H1 (cell line): ENCODE measurements at regions not wholly inside any gene's neighbourhood (a gene's known extent, or its start where the extent isn't known, plus 50 kb on each side); places are given as distances from the start of the nearest gene placed in this dataset.

Experiments used
- CTCF ChIA-PET: fragments of 300-600 bp; sonication (Branson Sonifier 250); formaldehyde crosslinking; loops from one replicate; lab custom pipeline; 2021; ENCODE audit not compliant: partially characterized antibody; lab: Charles Lee
- POLR2A ChIA-PET: fragments of 300-600 bp; sonication (Branson Sonifier 250); formaldehyde crosslinking; loops from one replicate; lab custom pipeline; 2021; ENCODE audit warnings: inconsistent platforms; ENCODE audit not compliant: partially characterized antibody; lab: Charles Lee
- DNase-seq, 2 experiments: peaks; one replicate each; pipeline versions ENCODE4 v3.0.0 to v3.0.0-alpha.2; 2010 to 2022; ENCODE audit warnings: low spot score in 2 of 2, low read depth in 1 of 2, mixed read lengths in 1 of 2
- FAIRE-seq: peaks from 2 replicates; lab custom pipeline; 2011; peaks lifted over from hg19 to GRCh38; lab: Jason Lieb, UNC
- H2AFZ ChIP-seq: 2 replicates; pipeline ENCODE4 v1.8.1; 2012; ENCODE audit warnings: low read length, inconsistent platforms
- H2AK5ac ChIP-seq: 2 replicates; pipeline ENCODE4 v1.6.1; 2013; ENCODE audit warnings: low read depth, low read length
- H2BK120ac ChIP-seq: replicated peaks from 2 replicates; pipeline ENCODE3; 2013; ENCODE audit warnings: low read depth, low read length, inconsistent platforms
- H2BK12ac ChIP-seq: 2 replicates; pipeline ENCODE4 v1.6.1; 2013; ENCODE audit warnings: low read depth, low read length
- H2BK15ac ChIP-seq: 2 replicates; pipeline ENCODE4 v1.6.1; 2013; ENCODE audit warnings: low read length
- H2BK20ac ChIP-seq: 2 replicates; pipeline ENCODE4 v1.6.1; 2013; ENCODE audit warnings: low read length
- H2BK5ac ChIP-seq: 2 replicates; pipeline ENCODE4 v1.6.1; 2013; ENCODE audit warnings: low read depth, low read length
- H3K14ac ChIP-seq: 2 replicates; pipeline ENCODE4 v1.6.1; 2013; ENCODE audit warnings: inconsistent platforms; ENCODE audit not compliant: insufficient read length
- H3K18ac ChIP-seq: 2 replicates; pipeline ENCODE4 v1.6.1; 2013; ENCODE audit warnings: low read length; ENCODE audit errors: extremely low read depth
- H3K23ac ChIP-seq: 2 replicates; pipeline ENCODE4 v1.6.1; 2013; ENCODE audit warnings: inconsistent platforms; ENCODE audit not compliant: insufficient read length
- H3K23me2 ChIP-seq: 2 replicates; pipeline ENCODE4 v1.6.1; 2013; ENCODE audit warnings: low read depth, low read length
- H3K27ac ChIP-seq: 2 replicates; pipeline ENCODE4 v1.6.1; 2011; ENCODE audit warnings: low read depth, low read length, inconsistent platforms
- H3K27me3 ChIP-seq, 4 experiments: replicated peaks in 1 of 4; 1 replicate in 1 of 4; 2 replicates in 3 of 4; pipeline versions ENCODE4 v1.6.1 to v1.8.1; 2011 to 2013; ENCODE audit warnings: low read length in 3 of 4, mild to moderate bottlenecking in 3 of 4, inconsistent platforms in 2 of 4, mixed read lengths in 2 of 4, moderate library complexity in 1 of 4; ENCODE audit not compliant: control insufficient read depth in 3 of 4, insufficient read depth in 3 of 4; ENCODE audit errors: extremely low read depth in 1 of 4
- H3K36me3 ChIP-seq, 4 experiments: 2 replicates each; pipeline versions ENCODE4 v1.6.1 to v1.8.1; 2011 to 2013; ENCODE audit warnings: mild to moderate bottlenecking in 4 of 4, low read length in 3 of 4, moderate library complexity in 2 of 4, control low read depth in 1 of 4, inconsistent platforms in 1 of 4; ENCODE audit not compliant: insufficient read depth in 4 of 4, control insufficient read depth in 2 of 4
- H3K4ac ChIP-seq: replicated peaks from 2 replicates; pipeline ENCODE3; 2013; ENCODE audit warnings: low read length, low read depth, mixed read lengths, inconsistent platforms; ENCODE audit not compliant: insufficient read length
- H3K4me1 ChIP-seq, 4 experiments: replicated peaks in 1 of 4; 1 replicate in 1 of 4; 2 replicates in 3 of 4; pipeline versions ENCODE4 v1.6.1 to v1.8.1; 2011 to 2013; ENCODE audit warnings: low read length in 3 of 4, inconsistent platforms in 2 of 4, mixed read lengths in 1 of 4; ENCODE audit not compliant: insufficient read depth in 4 of 4, control insufficient read depth in 3 of 4
- H3K4me2 ChIP-seq, 2 experiments: 2 replicates each; pipeline versions ENCODE4 v1.6.1 to v1.8.1; 2011 to 2013; ENCODE audit warnings: low read depth in 2 of 2, low read length in 2 of 2, control low read depth in 1 of 2, inconsistent platforms in 1 of 2, mild to moderate bottlenecking in 1 of 2; ENCODE audit not compliant: insufficient read depth in 1 of 2
- H3K4me3 ChIP-seq, 4 experiments: fragments of 200-600, 300-600 bp in 1 of 4; sonication (generic), shearing (Covaris generic), sonication (Bioruptor Twin) in 1 of 4; 2 replicates each; pipeline versions ENCODE4 v1.5.1 to v1.8.1; 2011 to 2016; ENCODE audit warnings: low read length in 4 of 4, low read depth in 3 of 4, control low read depth in 2 of 4, inconsistent platforms in 2 of 4, mild to moderate bottlenecking in 2 of 4, mixed read lengths in 1 of 4, moderate library complexity in 1 of 4; ENCODE audit not compliant: insufficient read depth in 2 of 4; ENCODE audit errors: extremely low read depth in 1 of 4
- H3K56ac ChIP-seq: replicated peaks from 2 replicates; pipeline ENCODE3; 2013; ENCODE audit warnings: low read depth, mild to moderate bottlenecking, mixed read lengths, low read length, inconsistent platforms; ENCODE audit not compliant: insufficient read length
- H3K79me1 ChIP-seq: 2 replicates; pipeline ENCODE4 v1.6.1; 2013; ENCODE audit warnings: low read depth, low read length, control low read depth
- H3K79me2 ChIP-seq, 2 experiments: 2 replicates each; pipeline versions ENCODE4 v1.6.1 to v1.8.1; 2012 to 2013; ENCODE audit warnings: low read length in 2 of 2, mild to moderate bottlenecking in 2 of 2, inconsistent platforms in 1 of 2; ENCODE audit not compliant: insufficient read depth in 2 of 2, control insufficient read depth in 1 of 2
- H3K9ac ChIP-seq, 4 experiments: replicated peaks in 1 of 4; 1 replicate in 1 of 4; 2 replicates in 3 of 4; pipeline versions ENCODE4 v1.6.1 to v1.8.1; 2011 to 2013; ENCODE audit warnings: low read depth in 3 of 4, low read length in 3 of 4, control low read depth in 2 of 4, mild to moderate bottlenecking in 2 of 4, moderate library complexity in 2 of 4, inconsistent platforms in 1 of 4; ENCODE audit errors: extremely low read depth in 1 of 4
- H3K9me3 ChIP-seq, 2 experiments: 2 replicates each; pipeline versions ENCODE4 v1.6.1 to v1.8.1; 2012 to 2013; ENCODE audit warnings: mild to moderate bottlenecking in 2 of 2, moderate library complexity in 2 of 2, control low read depth in 1 of 2, inconsistent platforms in 1 of 2, low read depth in 1 of 2, low read length in 1 of 2, mixed read lengths in 1 of 2; ENCODE audit not compliant: insufficient read depth in 2 of 2
- H4K20me1 ChIP-seq, 2 experiments: replicated peaks in 1 of 2; 2 replicates each; pipeline versions ENCODE3 to v1.8.1; 2011 to 2013; ENCODE audit warnings: inconsistent platforms in 2 of 2, low read length in 2 of 2, mild to moderate bottlenecking in 1 of 2; ENCODE audit not compliant: insufficient read depth in 2 of 2, control insufficient read depth in 1 of 2
- H4K5ac ChIP-seq: 2 replicates; pipeline ENCODE4 v1.6.1; 2013; ENCODE audit warnings: low read length, low read depth, mixed read lengths, inconsistent platforms; ENCODE audit not compliant: insufficient read length
- H4K8ac ChIP-seq: 2 replicates; pipeline ENCODE4 v1.8.0; 2013; ENCODE audit warnings: mild to moderate bottlenecking, moderate library complexity, low read length, inconsistent platforms; ENCODE audit not compliant: insufficient read depth; ENCODE audit errors: extremely low read depth
- H4K91ac ChIP-seq: replicated peaks from 2 replicates; pipeline ENCODE3; 2013; ENCODE audit warnings: low read length, mixed read lengths, inconsistent platforms; ENCODE audit not compliant: insufficient read length
- CBX8 ChIP-seq: fragments of 300-800, 300-1000 bp; sonication (generic); IDR thresholded peaks from 2 replicates; pipeline ENCODE4 v1.7.1; 2016; ENCODE audit warnings: low read depth, low read length, borderline replicate concordance
- CTCF ChIP-seq, 3 experiments: IDR thresholded peaks; 1 replicate in 2 of 3; 2 replicates in 1 of 3; pipeline versions ENCODE4 v1.5.1 to v1.6.1; 2011; ENCODE audit warnings: low read length in 3 of 3, mild to moderate bottlenecking in 3 of 3, inconsistent platforms in 2 of 3, low read depth in 1 of 3, moderate library complexity in 1 of 3; ENCODE audit not compliant: insufficient read depth in 1 of 3; ENCODE audit errors: control extremely low read depth in 1 of 3
- RNF2 ChIP-seq: fragments of 200-900, 300-1000 bp; sonication (generic); IDR thresholded peaks from 2 replicates; pipeline ENCODE4 v1.7.1; 2016; ENCODE audit warnings: borderline replicate concordance, low read depth, mild to moderate bottlenecking, antibody characterized with exemption, low read length; ENCODE audit not compliant: poor library complexity, severe bottlenecking; ENCODE audit errors: missing control alignments
- TAF1 ChIP-seq: IDR thresholded peaks from 2 replicates; pipeline ENCODE4 v1.6.1; 2011; ENCODE audit warnings: mild to moderate bottlenecking, low read depth, low read length
- WGBS, 2 experiments: shearing (Covaris generic) in 1 of 2; methylation state at CpG; one replicate each; pipeline versions ENCODE4 v1.1.6 to v1.1.7; 2013 to 2015; ENCODE audit warnings: low lambda C conversion rate in 2 of 2, mixed read lengths in 2 of 2, inconsistent platforms in 1 of 2, low coverage in 1 of 2, missing lambda C conversion rate in 1 of 2; ENCODE audit not compliant: insufficient replicate concordance in 2 of 2, insufficient coverage in 1 of 2, insufficient read length in 1 of 2; ENCODE audit errors: extremely low coverage in 1 of 2, missing lambda C conversion rate in 1 of 2; 5-methylcytosine and 5-hydroxymethylcytosine counted together

GRCh38 chr20:56927127-56927526, 298.0 kb downstream of the TFAP2C start:
- POLR2A ChIA-PET = no interaction called here
- H3K36me3 ChIP-seq = no peaks in the 10 kb centered on the region
- H3K79me2 ChIP-seq = no peaks in the 10 kb centered on the region
- H3K9ac ChIP-seq = no peak overlapping the region
- no peak overlapping the region for H2BK20ac ChIP-seq
- H2BK5ac ChIP-seq = no peak overlapping the region
- H3K4me2 ChIP-seq = peak overlapping the region in 1 of 2 experiments; percentile 84; a peak in 2 of 4 replicates
- H2AK5ac ChIP-seq = 0 out of 2 replicates have a peak overlapping the region, but pooled peaks have one; percentile 75
- H3K14ac ChIP-seq = no peak overlapping the region
- no peak overlapping the region for H4K5ac ChIP-seq
- peak overlapping the region; percentile 44 for H2BK120ac ChIP-seq
- no peak overlapping the region for H3K18ac ChIP-seq
- no peaks in the 10 kb centered on the region for H3K79me1 ChIP-seq
- H3K56ac ChIP-seq = peak overlapping the region; percentile 26
- peaks cover 17 to 50% (median 43%) of the 10 kb centered on the region in 4 experiments for H3K27me3 ChIP-seq
- peak overlapping the region in 1 of 4 experiments; percentile 44; a peak in 1 of 8 replicates for H3K4me3 ChIP-seq
- no peaks in the 10 kb centered on the region for H3K9me3 ChIP-seq
- peak overlapping the region; percentile 44 for H3K4ac ChIP-seq
- TF ChIP-seq TAF1 (no peak), RNF2 (peak; percentile 38), CTCF (IDR thresholded peaks at IDR 0.05; ENCODE audit: control extremely low read depth in 1 of 3, insufficient read depth in 1 of 3, low read depth in 1 of 3, low read length in 3 of 3) (no peak), CBX8 (no peak)
- TF ChIP-seq, all 59 proteins: peak for 1
- H3K4me1 ChIP-seq = peaks cover 1 to 29% (median 17%) of the 10 kb centered on the region in 4 experiments; a peak in 6 of 7 replicates
- no peak overlapping the region; the same call in 1 of the 2 replicates for H4K8ac ChIP-seq
- H3K27ac ChIP-seq = no peak overlapping the region
- H3K23ac ChIP-seq = no peak overlapping the region
- FAIRE-seq (no peak), DNase-seq (no peak)
- CTCF ChIA-PET = interaction anchor here (1.8 to 2.8 kb wide), 2 partner anchors 46 to 84 kb away, joined by 8 to 12 read pairs; no protein-coding TSS in a partner anchor
- peaks cover 0 to 3% of the 10 kb centered on the region in 2 experiments for H4K20me1 ChIP-seq
- no peak overlapping the region for H4K91ac ChIP-seq
- no peak overlapping the region for H2BK12ac ChIP-seq
- no peak overlapping the region for H2AFZ ChIP-seq
- peaks cover 6% of the 10 kb centered on the region; the same call in 1 of the 2 replicates for H3K23me2 ChIP-seq
- H2BK15ac ChIP-seq = no peak overlapping the region
- 69% methylated on average over 8 of the region's 8 CpGs; no CpG with 5 or more reads in 1 of the 2 experiments for WGBS, 2 experiments
